ENCODE measurements at regions not wholly inside any gene's neighbourhood (a gene's known extent, or its start where the extent isn't known, plus 50 kb on each side); places are given as distances from the start of the nearest gene placed in this dataset.

DNA sequence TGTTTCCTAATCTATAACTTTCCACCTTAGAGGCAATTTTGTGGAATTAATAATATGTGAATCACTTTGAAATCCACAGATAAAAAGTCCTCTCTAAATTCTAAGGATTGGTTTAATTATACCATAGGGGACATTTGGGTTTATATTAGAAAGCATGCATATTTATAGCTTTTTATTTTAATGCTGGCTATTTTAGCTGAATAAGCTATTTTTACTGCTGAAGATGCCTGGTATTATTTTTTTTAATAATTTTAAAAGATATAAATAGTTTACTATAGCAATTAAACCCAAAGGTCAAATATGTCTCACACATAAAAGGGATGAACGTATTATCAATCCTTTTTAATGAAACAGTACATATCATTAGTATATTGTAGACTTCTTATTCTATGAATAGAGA lies 415.4 kb downstream of the MAGEB5 start:
- H3K4me1 Mint-ChIP-seq (ENCODE audit: low read depth, unreplicated experiment), result no peaks in the 10 kb centered on the region
- TF ChIP-seq, protein P1, sequence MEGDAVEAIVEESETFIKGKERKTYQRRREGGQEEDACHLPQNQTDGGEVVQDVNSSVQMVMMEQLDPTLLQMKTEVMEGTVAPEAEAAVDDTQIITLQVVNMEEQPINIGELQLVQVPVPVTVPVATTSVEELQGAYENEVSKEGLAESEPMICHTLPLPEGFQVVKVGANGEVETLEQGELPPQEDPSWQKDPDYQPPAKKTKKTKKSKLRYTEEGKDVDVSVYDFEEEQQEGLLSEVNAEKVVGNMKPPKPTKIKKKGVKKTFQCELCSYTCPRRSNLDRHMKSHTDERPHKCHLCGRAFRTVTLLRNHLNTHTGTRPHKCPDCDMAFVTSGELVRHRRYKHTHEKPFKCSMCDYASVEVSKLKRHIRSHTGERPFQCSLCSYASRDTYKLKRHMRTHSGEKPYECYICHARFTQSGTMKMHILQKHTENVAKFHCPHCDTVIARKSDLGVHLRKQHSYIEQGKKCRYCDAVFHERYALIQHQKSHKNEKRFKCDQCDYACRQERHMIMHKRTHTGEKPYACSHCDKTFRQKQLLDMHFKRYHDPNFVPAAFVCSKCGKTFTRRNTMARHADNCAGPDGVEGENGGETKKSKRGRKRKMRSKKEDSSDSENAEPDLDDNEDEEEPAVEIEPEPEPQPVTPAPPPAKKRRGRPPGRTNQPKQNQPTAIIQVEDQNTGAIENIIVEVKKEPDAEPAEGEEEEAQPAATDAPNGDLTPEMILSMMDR (IDR thresholded peaks at IDR 0.05; ENCODE audit: partially characterized antibody, unreplicated experiment), result no peak
- no peak overlapping the region for H3K4me3 Mint-ChIP-seq (ENCODE audit: unreplicated experiment)
- no peak for DNase-seq
- H3K27ac Mint-ChIP-seq (ENCODE audit: unreplicated experiment), result no peak overlapping the region
- H3K36me3 Mint-ChIP-seq (ENCODE audit: unreplicated experiment), result no peaks in the 10 kb centered on the region
- H3K9me3 Mint-ChIP-seq (ENCODE audit: unreplicated experiment), result no peaks in the 10 kb centered on the region
- no peaks in the 10 kb centered on the region for H3K27me3 Mint-ChIP-seq (ENCODE audit: unreplicated experiment)

DNA sequence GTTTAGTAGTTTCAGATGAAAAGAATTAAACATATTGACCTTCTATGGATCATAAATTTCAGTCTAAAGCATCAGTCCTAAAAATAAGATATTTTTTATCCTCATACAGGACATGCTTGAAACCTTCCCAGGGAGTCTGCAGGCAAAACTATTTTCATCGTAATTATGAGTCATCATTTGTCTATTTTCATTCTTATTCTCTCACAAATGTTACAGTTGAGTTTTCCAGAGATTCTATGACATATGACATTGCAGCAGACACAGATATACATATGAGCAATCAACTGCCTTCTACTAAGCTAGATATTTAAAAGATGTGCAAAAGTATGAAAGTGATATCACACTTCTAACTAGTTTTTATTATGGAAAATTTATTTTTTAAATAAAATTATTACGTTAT lies 398.0 kb downstream of the MAGEB5 start:
- TF ChIP-seq, protein P1 (IDR thresholded peaks at IDR 0.05; ENCODE audit: partially characterized antibody, unreplicated experiment), result no peak
- DNase-seq, result no peak
- H3K4me3 Mint-ChIP-seq (ENCODE audit: unreplicated experiment), result no peak overlapping the region
- no peaks in the 10 kb centered on the region for H3K9me3 Mint-ChIP-seq (ENCODE audit: unreplicated experiment)
- no peaks in the 10 kb centered on the region for H3K36me3 Mint-ChIP-seq (ENCODE audit: unreplicated experiment)
- H3K4me1 Mint-ChIP-seq (ENCODE audit: low read depth, unreplicated experiment), result no peaks in the 10 kb centered on the region
- peaks cover 2% of the 10 kb centered on the region for H3K27me3 Mint-ChIP-seq (ENCODE audit: unreplicated experiment)
- H3K27ac Mint-ChIP-seq (ENCODE audit: unreplicated experiment), result no peak overlapping the region

DNA sequence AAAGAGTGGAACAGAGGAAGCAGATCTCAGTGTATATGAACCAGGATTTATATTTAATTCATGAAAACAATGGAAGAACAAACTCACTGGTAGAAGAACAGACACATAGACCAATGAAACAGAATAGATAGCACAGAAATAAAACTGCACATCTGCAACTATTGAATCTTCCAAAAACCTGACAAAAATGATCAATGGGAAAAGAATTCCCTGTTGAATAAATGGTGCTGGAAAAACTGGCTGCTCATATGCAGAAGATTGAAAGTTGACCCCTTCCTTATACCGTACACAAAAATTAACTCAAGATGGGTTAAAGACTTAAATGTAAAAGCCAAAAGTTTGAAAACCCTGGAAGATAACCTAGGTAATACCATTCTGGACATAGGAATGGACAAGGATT lies 391.0 kb downstream of the MAGEB5 start:
- Mint-ChIP-seq H3K27me3 (ENCODE audit: unreplicated experiment) (peaks cover 2% of the 10 kb centered on the region), H3K27ac (ENCODE audit: unreplicated experiment) (no peak overlapping the region), H3K4me1 (ENCODE audit: low read depth, unreplicated experiment) (no peaks in the 10 kb centered on the region), H3K36me3 (ENCODE audit: unreplicated experiment) (no peaks in the 10 kb centered on the region), H3K9me3 (ENCODE audit: unreplicated experiment) (no peaks in the 10 kb centered on the region), H3K4me3 (ENCODE audit: unreplicated experiment) (no peak overlapping the region)
- no peak for DNase-seq
- TF ChIP-seq, protein P1 (IDR thresholded peaks at IDR 0.05; ENCODE audit: partially characterized antibody, unreplicated experiment), result no peak

DNA sequence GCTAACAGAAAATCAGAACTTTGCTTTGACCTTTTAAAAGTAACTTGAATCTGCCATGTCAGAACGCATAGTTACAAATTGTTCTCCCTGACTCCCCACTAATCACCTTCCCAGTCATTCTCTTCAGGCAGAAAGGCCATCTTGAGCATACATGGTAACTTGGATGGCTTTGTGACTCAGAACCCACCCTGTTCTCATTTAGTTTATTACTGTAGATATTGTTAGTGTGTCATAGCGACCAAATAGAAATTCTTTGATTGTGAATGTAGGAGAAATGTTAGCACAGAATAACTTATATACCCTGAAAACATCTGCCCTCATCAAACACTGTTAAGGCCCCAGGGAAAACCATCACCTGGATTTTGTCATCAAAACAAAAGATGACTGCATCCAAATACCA lies 382.0 kb downstream of the MAGEB5 start:
- Mint-ChIP-seq H3K4me3 (ENCODE audit: unreplicated experiment) (no peak overlapping the region), H3K9me3 (ENCODE audit: unreplicated experiment) (no peaks in the 10 kb centered on the region), H3K36me3 (ENCODE audit: unreplicated experiment) (no peaks in the 10 kb centered on the region), H3K27ac (ENCODE audit: unreplicated experiment) (no peak overlapping the region), H3K4me1 (ENCODE audit: low read depth, unreplicated experiment) (no peaks in the 10 kb centered on the region), H3K27me3 (ENCODE audit: unreplicated experiment) (no peaks in the 10 kb centered on the region)
- TF ChIP-seq, protein P1 (IDR thresholded peaks at IDR 0.05; ENCODE audit: partially characterized antibody, unreplicated experiment), result no peak
- no peak for DNase-seq

DNA sequence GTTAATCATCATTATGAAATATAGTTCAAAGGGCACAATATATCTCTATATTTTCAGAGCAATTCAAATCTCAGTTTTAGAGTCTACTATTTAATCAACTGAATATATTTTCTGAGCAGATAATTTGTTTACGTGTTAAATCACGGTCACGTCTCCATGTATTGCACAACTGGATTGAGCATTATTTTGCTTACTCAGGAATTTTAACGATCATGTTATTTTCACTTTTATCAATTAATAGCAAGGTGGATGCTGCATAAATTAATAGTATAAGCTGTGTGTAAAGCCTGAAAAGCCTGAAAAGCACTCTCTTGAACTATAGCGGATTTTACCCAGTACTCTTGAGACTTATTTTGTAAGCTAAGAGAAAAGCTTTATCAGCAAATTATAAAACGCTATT lies 374.9 kb downstream of the MAGEB5 start:
- no peaks in the 10 kb centered on the region for H3K9me3 Mint-ChIP-seq (ENCODE audit: unreplicated experiment)
- H3K36me3 Mint-ChIP-seq (ENCODE audit: unreplicated experiment), result no peaks in the 10 kb centered on the region
- TF ChIP-seq, protein P1 (IDR thresholded peaks at IDR 0.05; ENCODE audit: partially characterized antibody, unreplicated experiment), result no peak
- no peaks in the 10 kb centered on the region for H3K4me1 Mint-ChIP-seq (ENCODE audit: low read depth, unreplicated experiment)
- no peak overlapping the region for H3K4me3 Mint-ChIP-seq (ENCODE audit: unreplicated experiment)
- no peak overlapping the region for H3K27ac Mint-ChIP-seq (ENCODE audit: unreplicated experiment)
- no peak for DNase-seq
- no peaks in the 10 kb centered on the region for H3K27me3 Mint-ChIP-seq (ENCODE audit: unreplicated experiment)

All from glutamatergic neuron (in vitro differentiated cells).